HEK293T (cell line): ENCODE measurements at regions not wholly inside any gene's neighbourhood (a gene's known extent, or its start where the extent isn't known, plus 50 kb on each side); places are given as distances from the start of the nearest gene placed in this dataset.
"Not testable (repeated sequence)": the region's sequence is repeated elsewhere in the genome, so short reads cannot be mapped to it uniquely, and the experiment has no call there.

Source experiments
- CTCF ChIA-PET: fragments of 350-600 bp; formaldehyde crosslinking; extraction: SDS; loops from one replicate; lab custom pipeline; 2021; ENCODE audit warnings: antibody characterized with exemption, inconsistent platforms; lab: Yijun Ruan, JAX
- POLR2A ChIA-PET: fragments of 350-600 bp; formaldehyde crosslinking; extraction: SDS; loops from one replicate; lab custom pipeline; 2020; ENCODE audit warnings: antibody characterized with exemption, inconsistent platforms; lab: Yijun Ruan, JAX
- DNase-seq: peaks from one replicate; pipeline ENCODE4 v3.0.0; 2012; ENCODE audit warnings: mixed read lengths; ENCODE audit errors: extremely low spot score

- DNase-seq, CTCF ChIA-PET, POLR2A ChIA-PET: not testable (repeated sequence)
Measured at GRCh38 chr2:87485884-87486283, 262.0 kb upstream of the PLGLB2 start.

DNA sequence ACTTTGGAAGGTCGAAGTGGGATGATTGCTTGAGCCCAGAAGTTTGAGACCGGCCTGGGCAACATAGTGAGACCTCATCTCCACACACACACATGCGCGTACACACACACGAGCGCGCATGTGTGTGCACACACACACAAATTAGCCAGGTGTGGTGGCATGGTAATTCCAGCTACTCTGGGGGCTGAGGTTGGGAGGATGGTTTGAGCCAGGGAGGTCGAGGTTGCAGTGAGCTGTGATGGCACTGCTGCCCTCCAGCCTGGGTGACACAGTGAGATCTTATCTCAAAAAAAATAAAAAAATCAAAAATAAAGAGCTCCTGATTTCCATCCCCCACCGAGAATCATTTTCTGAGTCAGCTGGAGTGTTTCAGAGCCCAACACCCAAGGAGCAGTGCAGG is 261.5 kb upstream of the PLGLB2 start:
- CTCF ChIA-PET, DNase-seq, POLR2A ChIA-PET: not testable (repeated sequence)

GRCh38 chr2:87488021-87488420 is 259.9 kb upstream of the PLGLB2 start:
- POLR2A ChIA-PET, CTCF ChIA-PET, DNase-seq: not testable (repeated sequence)

GRCh38 chr2:87488991-87489390 is 258.9 kb upstream of the PLGLB2 start:
- POLR2A ChIA-PET, CTCF ChIA-PET, DNase-seq: not testable (repeated sequence)

- POLR2A ChIA-PET, DNase-seq, CTCF ChIA-PET: not testable (repeated sequence)
Measured at GRCh38 chr2:87494846-87495245, 253.0 kb upstream of the PLGLB2 start.

GRCh38 chr2:87495455-87495854 is 252.4 kb upstream of the PLGLB2 start:
- DNase-seq, POLR2A ChIA-PET, CTCF ChIA-PET: not testable (repeated sequence)

- CTCF ChIA-PET = not testable (repeated sequence)
Measured at GRCh38 chr2:87496036-87497006, 251.6 kb upstream of the PLGLB2 start.

GRCh38 chr2:87497135-87497534 is 250.8 kb upstream of the PLGLB2 start:
- CTCF ChIA-PET, DNase-seq, POLR2A ChIA-PET: not testable (repeated sequence)

More at GRCh38 chr2:87496036-87497006, 251.6 kb upstream of the PLGLB2 start:
- POLR2A ChIA-PET, DNase-seq: not testable (repeated sequence)

- POLR2A ChIA-PET, DNase-seq, CTCF ChIA-PET: not testable (repeated sequence)
Measured at GRCh38 chr2:87497700-87498099, 250.2 kb upstream of the PLGLB2 start.

DNA sequence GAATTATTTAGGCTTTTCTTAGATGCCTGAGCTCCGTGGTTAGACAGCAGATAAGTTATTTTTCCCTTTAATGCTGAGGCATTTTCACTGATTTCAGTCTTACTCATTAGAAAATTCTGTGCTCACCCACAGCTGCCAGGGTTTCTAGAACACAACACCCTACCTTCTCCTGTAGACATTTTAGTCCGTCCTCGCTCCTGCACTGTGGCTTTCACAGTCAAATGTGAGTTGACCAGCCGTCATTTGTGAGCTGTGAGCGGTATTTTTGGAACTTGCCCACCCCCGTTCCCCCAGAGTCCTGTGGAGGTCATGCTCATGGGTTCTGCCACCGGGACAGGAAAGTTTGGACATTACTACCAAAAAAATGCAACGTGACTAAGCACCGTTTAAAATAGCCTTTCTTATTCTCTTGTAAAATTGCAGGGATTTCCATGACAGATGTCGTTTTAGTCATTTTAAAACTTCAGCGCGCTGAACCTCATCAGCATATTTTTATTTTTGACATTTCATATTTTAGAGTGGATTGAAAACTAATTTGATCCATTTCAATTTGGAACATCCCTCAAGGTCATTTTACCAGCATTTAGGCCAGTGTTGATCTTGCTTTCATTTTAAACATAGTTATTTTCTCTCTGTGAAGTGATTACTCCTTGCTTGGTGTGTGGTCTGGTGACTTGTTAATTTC is 249.6 kb upstream of the PLGLB2 start:
- CTCF ChIA-PET, DNase-seq, POLR2A ChIA-PET: not testable (repeated sequence)

GRCh38 chr2:87498854-87499238 is 249.0 kb upstream of the PLGLB2 start:
- DNase-seq, POLR2A ChIA-PET, CTCF ChIA-PET: not testable (repeated sequence)

GRCh38 chr2:87499860-87500259 is 248.0 kb upstream of the PLGLB2 start:
- POLR2A ChIA-PET, DNase-seq, CTCF ChIA-PET: not testable (repeated sequence)

DNA sequence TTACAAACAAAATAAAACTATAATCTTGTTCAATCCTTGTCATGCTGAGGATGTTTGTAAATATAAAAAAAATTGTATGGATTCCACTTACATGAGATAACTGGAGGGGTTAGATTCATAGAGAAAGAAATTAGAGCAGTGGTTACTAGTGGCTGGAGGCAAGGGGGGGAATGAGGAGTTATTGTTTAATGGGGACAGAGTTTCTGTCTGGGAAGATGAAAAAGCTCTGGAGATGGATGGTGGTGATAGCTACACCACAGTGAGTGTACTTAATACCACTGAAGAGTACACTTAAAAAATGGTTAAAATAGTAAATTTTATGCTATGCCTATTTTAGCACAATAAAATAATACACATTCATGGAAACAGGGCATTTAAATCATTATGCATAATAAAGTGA is 247.5 kb upstream of the PLGLB2 start:
- DNase-seq, POLR2A ChIA-PET: not testable (repeated sequence)

DNA sequence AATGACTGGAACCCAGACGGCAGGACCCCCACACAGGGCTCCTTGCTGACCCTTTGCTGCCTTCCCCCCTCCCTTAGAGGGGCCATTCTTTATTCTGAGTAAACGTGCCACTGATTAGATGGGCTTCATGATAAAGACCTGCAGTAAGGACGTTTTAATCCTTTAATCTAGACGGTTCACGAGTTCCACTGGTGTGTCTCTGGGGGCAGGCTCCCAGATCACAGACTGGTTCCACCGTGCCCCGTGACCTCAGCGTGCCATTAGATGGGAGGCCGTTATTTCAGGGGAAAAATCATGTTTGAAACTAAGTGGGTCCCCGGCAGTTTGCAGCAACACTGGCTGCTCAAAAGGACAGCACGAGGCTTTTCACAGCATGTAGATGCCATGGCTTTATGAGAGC is 246.9 kb upstream of the PLGLB2 start:
- DNase-seq, POLR2A ChIA-PET, CTCF ChIA-PET: not testable (repeated sequence)

More for the DNA sequence above, 247.5 kb upstream of the PLGLB2 start:
- CTCF ChIA-PET = not testable (repeated sequence)

DNA sequence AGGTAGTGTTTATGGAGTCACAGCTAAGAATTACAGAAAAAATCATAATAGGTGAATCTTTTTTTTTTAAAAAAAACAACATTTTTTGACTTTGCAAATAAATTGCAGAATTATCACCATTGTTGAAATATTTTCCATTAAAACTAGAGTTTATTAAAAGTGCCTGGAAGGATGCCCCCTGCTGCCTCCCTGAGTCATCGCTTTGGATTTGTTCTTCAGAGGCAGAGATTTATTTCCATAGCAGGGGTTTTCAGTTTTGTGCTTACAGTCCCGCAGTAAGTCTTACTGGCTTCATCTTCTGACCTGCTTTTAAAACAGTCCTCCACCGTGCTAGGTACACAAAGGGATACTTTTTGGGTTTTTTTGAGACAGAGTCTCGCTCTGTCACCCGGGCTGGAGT is 244.9 kb upstream of the PLGLB2 start:
- POLR2A ChIA-PET, CTCF ChIA-PET: not testable (repeated sequence)

DNA sequence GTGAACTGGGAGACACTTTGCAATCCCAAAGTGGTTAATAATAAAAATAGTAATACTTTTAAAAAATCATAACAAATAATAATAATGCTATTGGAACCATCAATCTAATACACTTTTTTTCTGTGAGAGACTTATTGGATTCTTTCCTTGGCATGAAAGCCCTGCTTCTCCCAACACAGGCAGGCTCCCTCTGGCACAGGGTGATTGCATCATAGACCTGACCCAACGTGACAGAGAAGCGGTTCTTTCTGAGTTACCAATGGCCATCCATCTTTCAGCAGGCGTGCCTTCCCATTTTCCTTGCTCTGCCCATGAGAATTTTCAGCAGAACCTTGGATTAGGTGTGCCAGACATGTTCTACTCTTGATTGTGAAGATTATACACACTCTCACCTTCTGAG is 242.6 kb upstream of the PLGLB2 start:
- POLR2A ChIA-PET, CTCF ChIA-PET, DNase-seq: not testable (repeated sequence)

More for the DNA sequence above, 244.9 kb upstream of the PLGLB2 start:
- not testable (repeated sequence) for DNase-seq

GRCh38 chr2:87505909-87506308 is 242.0 kb upstream of the PLGLB2 start:
- POLR2A ChIA-PET, DNase-seq, CTCF ChIA-PET: not testable (repeated sequence)

DNA sequence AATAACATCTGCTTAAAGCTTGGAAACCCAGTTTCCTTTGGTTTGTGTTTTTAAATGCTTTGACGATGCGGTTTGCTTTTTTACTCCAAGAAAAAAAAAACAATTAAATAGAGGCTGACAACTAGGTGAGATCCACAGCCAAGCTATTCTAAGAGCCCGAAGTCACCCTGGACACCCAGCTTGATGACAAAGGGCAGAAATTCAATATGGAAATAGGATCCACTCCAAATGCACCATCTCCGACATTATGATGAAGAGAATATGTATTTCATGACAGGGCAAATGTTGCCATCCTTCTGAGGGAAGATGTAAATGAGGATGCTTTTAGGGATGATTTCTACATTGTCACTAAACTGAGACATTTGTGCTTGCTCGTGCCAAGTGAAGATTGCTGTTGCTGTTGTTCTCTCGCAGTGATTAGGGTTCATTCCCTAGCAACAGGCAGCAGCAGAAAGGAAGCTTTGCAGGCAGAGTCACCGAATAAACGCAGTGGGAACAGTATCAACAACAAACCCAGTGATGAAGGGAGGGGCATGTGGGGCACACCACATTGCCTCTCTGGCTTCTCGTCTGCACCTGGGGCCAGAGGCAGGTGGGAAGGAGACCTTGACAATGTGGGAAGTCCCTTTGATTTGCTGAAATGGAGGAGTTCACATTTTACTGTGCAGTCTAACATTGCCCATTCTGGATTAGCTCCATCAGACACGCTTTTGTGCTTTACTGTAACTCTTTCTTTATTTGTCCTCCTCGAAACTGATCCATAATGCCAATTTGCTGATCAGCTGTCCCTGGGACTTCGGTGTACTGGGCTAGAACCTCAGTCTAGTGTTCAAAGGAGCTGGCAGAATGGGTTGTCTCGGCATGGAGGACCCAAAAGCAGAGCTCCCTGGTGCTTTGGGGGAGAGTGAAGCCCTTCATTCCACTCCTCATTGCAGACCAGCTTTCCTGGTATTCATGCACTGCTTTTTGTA is 240.2 kb upstream of the PLGLB2 start:
- POLR2A ChIA-PET, DNase-seq, CTCF ChIA-PET: not testable (repeated sequence)
